HL-60 (cell line): ENCODE measurements at regions not wholly inside any gene's neighbourhood (a gene's known extent, or its start where the extent isn't known, plus 50 kb on each side); places are given as distances from the start of the nearest gene placed in this dataset.

Source experiments
- DNase-seq, 2 experiments: peaks; one replicate each; pipeline ENCODE4 v3.0.0-alpha.2; 2010 to 2020; ENCODE audit warnings: low read depth in 1 of 2, low spot score in 1 of 2
- H3K27ac ChIP-seq: fragments of 250-450 bp; sonication (Bioruptor Pico); replicated peaks from 2 replicates; pipeline ENCODE4 v1.5.1; 2020; ENCODE audit warnings: mild to moderate bottlenecking, moderate library complexity
- H3K27me3 ChIP-seq: fragments of 250-450 bp; sonication (Bioruptor Pico); 2 replicates; pipeline ENCODE4 v1.5.1; 2021; ENCODE audit warnings: mild to moderate bottlenecking, moderate library complexity; ENCODE audit not compliant: insufficient read depth, poor library complexity, severe bottlenecking
- H3K4me3 ChIP-seq: replicated peaks from 2 replicates; pipeline ENCODE4 v1.5.1; 2011; ENCODE audit warnings: mild to moderate bottlenecking, control low read depth, low read length; ENCODE audit not compliant: insufficient read depth
- GABPA ChIP-seq: IDR thresholded peaks from 2 replicates; pipeline ENCODE4 v1.6.1; 2012; ENCODE audit warnings: low read depth
- POLR2AphosphoS5 ChIP-seq: IDR thresholded peaks from 2 replicates; pipeline ENCODE4 v1.6.1; 2012; ENCODE audit warnings: low read depth
- REST ChIP-seq: IDR thresholded peaks from 2 replicates; pipeline ENCODE4 v1.6.1; 2012; ENCODE audit warnings: low read depth; ENCODE audit not compliant: insufficient replicate concordance
- SPI1 ChIP-seq: IDR thresholded peaks from 2 replicates; pipeline ENCODE4 v1.6.1; 2012; ENCODE audit warnings: low read depth, mild to moderate bottlenecking, borderline replicate concordance
- TF ChIP-seq, protein P1 (sequence below): IDR thresholded peaks from one replicate; pipeline ENCODE4 v1.5.1; 2011; ENCODE audit warnings: low read length, control low read depth, inconsistent platforms; ENCODE audit not compliant: insufficient read depth

DNA sequence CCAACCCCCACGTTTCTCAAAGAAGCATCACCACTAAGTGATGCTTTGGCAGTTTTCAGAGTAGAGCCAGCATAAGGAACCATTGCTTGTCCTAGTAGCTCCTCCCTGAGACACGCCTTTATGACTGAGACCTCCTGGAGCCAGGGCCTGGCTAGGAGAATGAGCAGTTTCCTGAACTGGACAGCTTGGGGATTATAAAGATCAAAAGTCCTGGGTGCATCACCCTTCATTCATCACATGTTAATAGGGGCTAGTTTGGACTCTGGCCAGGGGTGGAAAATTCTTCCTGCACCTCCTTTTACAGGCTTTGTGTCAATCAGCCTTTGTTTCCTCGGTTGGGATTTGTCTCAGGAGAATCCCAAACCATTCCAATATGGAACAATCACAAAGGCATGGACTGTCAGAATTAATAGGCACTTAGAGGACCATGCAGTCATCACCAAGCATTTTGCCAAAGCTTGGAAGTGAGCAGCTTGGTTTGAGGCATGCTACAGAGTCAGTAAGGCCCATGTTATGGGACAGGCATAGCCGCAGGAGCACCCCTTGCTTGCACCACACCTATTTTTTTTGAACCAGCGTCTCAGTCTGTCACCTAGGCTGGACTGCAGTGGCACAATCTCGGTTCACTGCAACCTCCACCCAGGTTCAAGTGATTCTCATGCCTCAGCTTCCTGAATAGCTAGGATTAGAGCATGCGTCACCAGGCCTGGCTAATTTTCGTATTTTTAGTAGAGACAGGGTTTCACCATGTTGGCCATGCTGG is 64.9 kb upstream of the TGM3 start:
- no peaks in the 10 kb centered on the region for H3K27me3 ChIP-seq
- no peak for DNase-seq

GRCh38 chr20:2231701-2232100 is 64.1 kb upstream of the TGM3 start:
- TF ChIP-seq POLR2AphosphoS5 (no peak), GABPA (no peak), SPI1 (no peak), REST (no peak)
- TF ChIP-seq, protein P1, sequence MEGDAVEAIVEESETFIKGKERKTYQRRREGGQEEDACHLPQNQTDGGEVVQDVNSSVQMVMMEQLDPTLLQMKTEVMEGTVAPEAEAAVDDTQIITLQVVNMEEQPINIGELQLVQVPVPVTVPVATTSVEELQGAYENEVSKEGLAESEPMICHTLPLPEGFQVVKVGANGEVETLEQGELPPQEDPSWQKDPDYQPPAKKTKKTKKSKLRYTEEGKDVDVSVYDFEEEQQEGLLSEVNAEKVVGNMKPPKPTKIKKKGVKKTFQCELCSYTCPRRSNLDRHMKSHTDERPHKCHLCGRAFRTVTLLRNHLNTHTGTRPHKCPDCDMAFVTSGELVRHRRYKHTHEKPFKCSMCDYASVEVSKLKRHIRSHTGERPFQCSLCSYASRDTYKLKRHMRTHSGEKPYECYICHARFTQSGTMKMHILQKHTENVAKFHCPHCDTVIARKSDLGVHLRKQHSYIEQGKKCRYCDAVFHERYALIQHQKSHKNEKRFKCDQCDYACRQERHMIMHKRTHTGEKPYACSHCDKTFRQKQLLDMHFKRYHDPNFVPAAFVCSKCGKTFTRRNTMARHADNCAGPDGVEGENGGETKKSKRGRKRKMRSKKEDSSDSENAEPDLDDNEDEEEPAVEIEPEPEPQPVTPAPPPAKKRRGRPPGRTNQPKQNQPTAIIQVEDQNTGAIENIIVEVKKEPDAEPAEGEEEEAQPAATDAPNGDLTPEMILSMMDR, result no peak
- Histone ChIP-seq H3K27ac (no peak overlapping the region), H3K27me3 (no peaks in the 10 kb centered on the region), H3K4me3 (no peak overlapping the region)
- no peak for DNase-seq

More for the DNA sequence above, 64.9 kb upstream of the TGM3 start:
- no peak for TF ChIP-seq REST
- no peak for TF ChIP-seq SPI1
- no peak for TF ChIP-seq GABPA
- TF ChIP-seq, protein P1, result no peak
- TF ChIP-seq POLR2AphosphoS5, result no peak
- Histone ChIP-seq H3K4me3 (no peak overlapping the region), H3K27ac (no peak overlapping the region)

DNA sequence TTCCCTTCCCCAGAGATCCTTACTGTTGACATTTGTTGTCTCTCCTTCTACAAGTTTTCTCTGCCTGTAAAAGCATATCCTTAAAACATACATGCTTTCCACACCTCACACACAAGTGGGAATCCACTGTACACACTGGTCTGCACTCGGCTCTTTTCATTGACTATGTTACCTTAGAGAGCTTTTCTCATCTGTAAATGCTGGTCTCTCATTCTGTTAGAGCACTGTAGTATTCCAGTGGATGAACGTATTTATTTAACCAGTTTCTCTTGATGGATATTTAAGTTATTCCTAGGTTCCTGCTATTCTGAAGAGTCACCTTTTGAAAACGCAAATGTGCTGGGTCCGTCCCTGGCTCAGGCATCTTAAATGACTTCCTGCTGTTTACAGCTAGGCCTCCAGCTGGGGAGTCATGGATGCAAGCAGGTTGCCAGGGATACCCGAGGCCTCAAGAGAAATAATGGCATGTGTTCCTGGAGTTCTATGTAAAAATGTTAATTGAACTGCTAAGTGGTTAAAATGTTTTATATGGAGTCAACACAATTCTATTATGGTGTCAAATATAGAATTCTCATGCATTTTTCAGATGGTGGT is 61.1 kb upstream of the TGM3 start:
- DNase-seq, result no peak
- no peak for TF ChIP-seq GABPA
- TF ChIP-seq, protein P1, result no peak
- no peak for TF ChIP-seq POLR2AphosphoS5
- TF ChIP-seq SPI1, result no peak
- TF ChIP-seq REST, result no peak
- Histone ChIP-seq H3K4me3 (no peak overlapping the region), H3K27me3 (no peaks in the 10 kb centered on the region), H3K27ac (no peak overlapping the region)
